K562 (cell line): ENCODE measurements at regions not wholly inside any gene's neighbourhood (a gene's known extent, or its start where the extent isn't known, plus 50 kb on each side); places are given as distances from the start of the nearest gene placed in this dataset.

Experiments used
- ATF7 ChIP-seq: fragments of 450-650 bp; IDR thresholded peaks from 2 replicates; pipeline ENCODE4 v1.7.1; 2014; ENCODE audit warnings: mild to moderate bottlenecking, moderate library complexity
- GTF2F1 ChIP-seq: IDR thresholded peaks from 2 replicates; pipeline ENCODE4 v1.6.1; 2011; ENCODE audit warnings: low read depth, low read length, improper control_type of control experiment
- MXI1 ChIP-seq: IDR thresholded peaks from 2 replicates; pipeline ENCODE4 v1.6.1; 2011; ENCODE audit warnings: low read depth, mild to moderate bottlenecking, improper control_type of control experiment, low read length
- NONO ChIP-seq, 2 experiments: fragments of 200-400 bp in 1 of 2; fragments of 450-650 bp in 1 of 2; formaldehyde crosslinking in 1 of 2; IDR thresholded peaks; 2 replicates each; pipeline ENCODE4 v1.6.1; 2017; ENCODE audit warnings: low read depth in 2 of 2, mild to moderate bottlenecking in 2 of 2, moderate library complexity in 2 of 2, low read length in 1 of 2
- PHF20 ChIP-seq: fragments of 450-650 bp; IDR thresholded peaks from 2 replicates; pipeline ENCODE4 v1.6.1; 2018; ENCODE audit not compliant: partially characterized antibody
- RCOR1 ChIP-seq, 2 experiments: IDR thresholded peaks; 2 replicates each; pipeline ENCODE4 v1.6.1; 2012; ENCODE audit warnings: low read depth in 2 of 2, low read length in 2 of 2, borderline replicate concordance in 1 of 2, improper control_type of control experiment in 1 of 2
- TARDBP ChIP-seq: fragments of 450-650 bp; IDR thresholded peaks from 2 replicates; pipeline ENCODE4 v1.6.1; 2016
- ZFP30 ChIP-seq: fragments of 250-450 bp; sonication (Bioruptor Pico); IDR thresholded peaks from 2 replicates; pipeline ENCODE4 v1.8.0; 2022; ENCODE audit warnings: moderate library complexity, mild to moderate bottlenecking, inconsistent platforms, borderline replicate concordance
- ZNF121 ChIP-seq: sonication (generic); formaldehyde crosslinking; conservative IDR thresholded peaks from 2 replicates; pipeline ENCODE4 v1.8.0; 2022; ENCODE audit warnings: missing genetic modification reagents
- TF ChIP-seq, protein P1 (sequence below), 2 experiments: fragments of 450-650 bp; formaldehyde crosslinking in 1 of 2; IDR thresholded peaks; 2 replicates each; pipeline versions ENCODE4 v1.4.0 to v1.6.1; 2014 to 2020; ENCODE audit warnings: mild to moderate bottlenecking in 2 of 2, borderline replicate concordance in 1 of 2, low read depth in 1 of 2
- TF ChIP-seq, protein P2 (sequence below): sonication (generic); formaldehyde crosslinking; IDR thresholded peaks from 2 replicates; pipeline ENCODE4 v1.8.0; 2022; ENCODE audit warnings: mild to moderate bottlenecking, missing genetic modification reagents

DNA sequence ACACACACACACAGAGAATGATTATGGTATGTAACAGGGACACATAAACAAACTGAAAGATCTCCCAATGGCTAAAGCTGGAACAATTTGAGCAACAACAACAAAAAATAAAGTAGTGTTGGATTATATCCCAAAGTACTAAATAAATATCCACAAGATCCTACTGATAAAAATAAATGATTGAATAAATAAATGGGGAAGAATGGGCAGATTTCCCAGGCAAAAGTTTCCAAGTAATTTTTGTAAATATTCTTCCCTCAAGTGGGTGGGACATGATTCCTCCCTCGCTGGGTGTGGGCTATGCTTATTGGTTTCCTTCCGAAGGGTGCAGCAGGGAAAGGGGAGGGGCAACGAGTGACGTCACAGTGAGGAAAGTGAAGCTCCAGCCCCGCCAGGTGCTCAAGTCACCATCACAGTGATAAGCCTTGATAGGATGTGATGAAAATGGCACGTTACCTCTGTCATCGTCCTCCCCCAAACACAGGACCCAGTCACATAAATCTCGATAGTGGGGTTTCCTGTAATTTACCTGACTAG is 295.3 kb downstream of the DRD1 start:
- TF ChIP-seq ATF7: no peak
- TF ChIP-seq ZFP30 (CRISPR knock-in tag): no peak
- no peak for TF ChIP-seq RCOR1 (IDR thresholded peaks at IDR 0.05; ENCODE audit: borderline replicate concordance in 1 of 2, low read depth in 2 of 2, low read length in 2 of 2)
- TF ChIP-seq ZNF121: no peak
- TF ChIP-seq NONO (IDR thresholded peaks at IDR 0.05; ENCODE audit: low read depth in 2 of 2, low read length in 1 of 2): no peak
- TF ChIP-seq, protein P1, sequence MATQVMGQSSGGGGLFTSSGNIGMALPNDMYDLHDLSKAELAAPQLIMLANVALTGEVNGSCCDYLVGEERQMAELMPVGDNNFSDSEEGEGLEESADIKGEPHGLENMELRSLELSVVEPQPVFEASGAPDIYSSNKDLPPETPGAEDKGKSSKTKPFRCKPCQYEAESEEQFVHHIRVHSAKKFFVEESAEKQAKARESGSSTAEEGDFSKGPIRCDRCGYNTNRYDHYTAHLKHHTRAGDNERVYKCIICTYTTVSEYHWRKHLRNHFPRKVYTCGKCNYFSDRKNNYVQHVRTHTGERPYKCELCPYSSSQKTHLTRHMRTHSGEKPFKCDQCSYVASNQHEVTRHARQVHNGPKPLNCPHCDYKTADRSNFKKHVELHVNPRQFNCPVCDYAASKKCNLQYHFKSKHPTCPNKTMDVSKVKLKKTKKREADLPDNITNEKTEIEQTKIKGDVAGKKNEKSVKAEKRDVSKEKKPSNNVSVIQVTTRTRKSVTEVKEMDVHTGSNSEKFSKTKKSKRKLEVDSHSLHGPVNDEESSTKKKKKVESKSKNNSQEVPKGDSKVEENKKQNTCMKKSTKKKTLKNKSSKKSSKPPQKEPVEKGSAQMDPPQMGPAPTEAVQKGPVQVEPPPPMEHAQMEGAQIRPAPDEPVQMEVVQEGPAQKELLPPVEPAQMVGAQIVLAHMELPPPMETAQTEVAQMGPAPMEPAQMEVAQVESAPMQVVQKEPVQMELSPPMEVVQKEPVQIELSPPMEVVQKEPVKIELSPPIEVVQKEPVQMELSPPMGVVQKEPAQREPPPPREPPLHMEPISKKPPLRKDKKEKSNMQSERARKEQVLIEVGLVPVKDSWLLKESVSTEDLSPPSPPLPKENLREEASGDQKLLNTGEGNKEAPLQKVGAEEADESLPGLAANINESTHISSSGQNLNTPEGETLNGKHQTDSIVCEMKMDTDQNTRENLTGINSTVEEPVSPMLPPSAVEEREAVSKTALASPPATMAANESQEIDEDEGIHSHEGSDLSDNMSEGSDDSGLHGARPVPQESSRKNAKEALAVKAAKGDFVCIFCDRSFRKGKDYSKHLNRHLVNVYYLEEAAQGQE (IDR thresholded peaks at IDR 0.05; ENCODE audit: borderline replicate concordance): no peak
- TF ChIP-seq, protein P1 (CRISPR knock-in tag; IDR thresholded peaks at IDR 0.05; ENCODE audit: low read depth): no peak
- TF ChIP-seq, protein P2, sequence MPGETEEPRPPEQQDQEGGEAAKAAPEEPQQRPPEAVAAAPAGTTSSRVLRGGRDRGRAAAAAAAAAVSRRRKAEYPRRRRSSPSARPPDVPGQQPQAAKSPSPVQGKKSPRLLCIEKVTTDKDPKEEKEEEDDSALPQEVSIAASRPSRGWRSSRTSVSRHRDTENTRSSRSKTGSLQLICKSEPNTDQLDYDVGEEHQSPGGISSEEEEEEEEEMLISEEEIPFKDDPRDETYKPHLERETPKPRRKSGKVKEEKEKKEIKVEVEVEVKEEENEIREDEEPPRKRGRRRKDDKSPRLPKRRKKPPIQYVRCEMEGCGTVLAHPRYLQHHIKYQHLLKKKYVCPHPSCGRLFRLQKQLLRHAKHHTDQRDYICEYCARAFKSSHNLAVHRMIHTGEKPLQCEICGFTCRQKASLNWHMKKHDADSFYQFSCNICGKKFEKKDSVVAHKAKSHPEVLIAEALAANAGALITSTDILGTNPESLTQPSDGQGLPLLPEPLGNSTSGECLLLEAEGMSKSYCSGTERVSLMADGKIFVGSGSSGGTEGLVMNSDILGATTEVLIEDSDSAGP (CRISPR knock-in tag): no peak
- no peak for TF ChIP-seq PHF20
- no peak for TF ChIP-seq MXI1
- no peak for TF ChIP-seq TARDBP
- TF ChIP-seq GTF2F1: no peak
